UCSD-AML1 (cell line): ENCODE measurements at regions not wholly inside any gene's neighbourhood (a gene's known extent, or its start where the extent isn't known, plus 50 kb on each side); places are given as distances from the start of the nearest gene placed in this dataset.

ENCODE experiments used
- DNase-seq: peaks from one replicate; lab custom pipeline; 2025; ENCODE audit not compliant: unreplicated experiment; lab: John Stamatoyannopoulos, UW

DNA sequence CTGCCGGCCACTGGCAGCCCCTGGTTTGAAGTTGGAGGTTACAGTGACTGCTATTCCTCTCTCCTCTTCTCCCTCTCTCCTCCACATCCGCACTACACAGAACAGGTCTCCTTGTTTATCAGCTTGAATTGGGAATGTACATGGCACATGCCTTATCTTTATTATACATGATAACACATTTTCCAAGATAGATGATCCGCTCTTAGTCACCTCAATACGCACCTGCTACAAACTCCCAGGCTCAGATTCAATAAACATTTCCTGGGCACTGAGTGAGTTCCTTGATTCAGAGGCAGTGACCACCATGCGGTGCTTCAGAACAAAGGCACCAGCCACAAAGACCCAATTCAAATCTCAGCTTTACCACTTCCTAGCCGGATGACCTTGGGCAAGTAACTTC, 227.7 kb downstream of the TSHZ3 start:
- DNase-seq, result no peak

DNA sequence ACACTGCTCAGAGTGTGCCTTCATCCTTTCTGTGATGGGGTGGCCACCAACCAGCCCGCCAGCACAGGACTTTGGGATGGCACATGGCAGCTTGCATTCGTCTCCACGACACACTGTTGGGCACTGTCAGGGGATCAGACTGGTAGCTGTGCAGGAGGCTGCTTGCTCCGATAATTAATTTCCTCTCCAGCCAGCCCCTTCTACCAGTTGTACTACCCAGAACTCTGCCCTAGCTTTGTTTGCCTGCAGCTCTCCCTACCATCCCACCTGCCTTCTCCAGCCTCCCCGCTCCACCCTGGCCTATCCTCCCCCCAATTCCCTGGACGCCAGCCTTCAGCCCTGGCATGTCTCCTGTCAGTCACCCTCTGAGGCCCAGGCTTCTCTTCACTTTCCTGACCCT, 228.3 kb downstream of the TSHZ3 start:
- DNase-seq, result no peak

DNA sequence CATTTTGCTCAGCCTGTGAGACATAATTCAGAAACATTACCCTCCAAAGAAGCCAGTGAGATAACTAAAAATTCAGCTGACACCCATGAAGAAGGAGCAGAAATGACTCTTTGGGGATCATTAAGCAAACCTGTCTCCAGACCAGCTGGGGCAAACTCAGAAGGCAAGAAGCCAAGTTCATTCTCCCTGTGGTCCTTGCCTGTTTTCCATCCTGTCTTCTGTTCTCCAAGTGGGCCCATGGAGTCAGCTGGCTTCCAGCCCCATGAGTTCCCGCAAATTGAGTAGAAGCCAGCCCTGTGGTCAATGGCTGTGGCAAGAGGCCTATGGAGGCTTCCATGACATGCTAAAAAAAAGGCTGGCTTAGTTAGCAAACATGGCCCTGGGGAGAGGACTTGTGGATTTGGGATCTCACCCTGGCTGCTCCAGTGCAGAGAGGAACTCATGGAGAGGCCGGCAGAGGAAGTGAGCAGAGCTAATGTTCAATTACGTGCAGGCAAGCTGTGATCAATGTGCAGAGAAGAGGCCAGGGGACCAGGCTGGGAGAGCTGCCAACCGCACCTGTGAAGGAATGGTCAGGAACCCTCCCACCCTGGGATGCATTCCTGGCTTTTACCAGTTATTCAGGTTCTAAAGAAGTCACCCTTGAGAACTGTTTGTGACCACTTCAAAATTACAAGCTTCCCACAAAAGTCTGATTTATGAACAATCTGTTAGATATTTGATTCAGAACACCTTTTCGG, 229.1 kb downstream of the TSHZ3 start:
- no peak for DNase-seq

DNA sequence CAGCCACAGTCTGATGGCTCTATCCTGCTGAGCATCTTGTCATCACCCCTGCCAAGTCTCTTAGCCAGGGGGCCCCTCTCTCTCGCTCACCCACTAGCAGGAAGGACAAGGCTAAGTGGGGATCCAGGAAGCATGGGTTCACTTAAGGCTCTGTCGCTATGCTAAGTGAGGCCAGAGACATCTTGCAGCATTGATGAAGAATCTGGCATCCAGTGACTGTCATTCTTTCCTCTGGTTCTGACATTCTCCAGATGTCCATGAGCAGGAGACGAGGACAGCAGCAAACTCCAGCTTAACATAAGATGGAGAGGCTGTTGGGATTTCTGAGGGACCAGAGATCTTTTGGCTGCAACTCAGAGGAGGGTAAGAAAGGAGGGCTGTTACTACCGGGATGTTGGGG, 230.2 kb downstream of the TSHZ3 start:
- no peak for DNase-seq

DNA sequence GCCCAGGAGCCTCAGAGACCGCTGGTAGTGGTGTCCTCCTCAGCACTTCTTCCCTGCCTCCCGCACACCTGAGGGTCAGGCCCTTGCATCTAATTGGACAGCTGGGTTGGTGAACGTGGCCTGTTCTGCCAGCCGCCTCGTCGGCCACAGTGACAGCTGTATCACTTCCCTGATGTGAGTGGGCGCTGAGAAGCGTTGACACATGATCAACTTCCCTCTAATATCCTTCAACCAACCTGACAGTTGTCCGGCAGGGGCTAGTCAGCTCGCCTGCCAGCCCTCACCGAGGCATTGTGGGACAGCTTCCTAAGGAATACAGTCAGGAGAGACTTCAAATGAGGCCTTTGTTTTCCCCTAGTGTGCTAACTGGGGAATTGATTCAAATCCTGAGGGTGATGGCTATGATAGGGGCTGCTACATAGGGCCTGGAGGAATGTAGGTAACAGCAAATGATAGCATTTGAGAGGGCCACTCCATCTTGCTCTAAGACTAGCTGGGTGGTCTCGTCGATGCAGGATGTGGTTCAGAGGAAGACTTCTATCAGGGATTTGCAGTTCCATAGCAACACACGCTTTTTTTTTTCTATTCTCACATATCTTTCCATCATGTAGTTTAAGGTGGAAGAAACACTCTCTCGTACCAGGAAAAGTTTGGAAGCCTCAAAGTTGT, 230.8 kb downstream of the TSHZ3 start:
- peak; percentile 36 for DNase-seq

DNA sequence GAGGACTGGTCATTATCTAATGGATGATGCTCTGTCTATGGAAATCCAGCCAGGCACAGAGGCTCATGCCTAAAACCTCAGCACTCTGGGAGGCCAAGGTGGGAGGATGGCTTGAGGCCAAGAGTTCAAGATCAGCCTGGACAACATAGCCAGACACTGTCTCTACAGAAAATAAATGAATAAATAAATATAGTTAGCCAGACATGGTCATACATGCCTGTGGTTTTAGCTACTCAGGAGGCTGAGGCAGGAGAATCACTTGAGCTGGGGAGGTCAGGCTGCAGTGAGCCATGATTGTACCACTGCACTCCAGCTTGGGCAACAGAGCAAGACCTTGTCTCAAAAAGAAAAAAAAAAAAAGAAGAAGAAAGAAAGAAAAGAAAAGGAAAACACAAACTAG, 234.7 kb downstream of the TSHZ3 start:
- no peak for DNase-seq

DNA sequence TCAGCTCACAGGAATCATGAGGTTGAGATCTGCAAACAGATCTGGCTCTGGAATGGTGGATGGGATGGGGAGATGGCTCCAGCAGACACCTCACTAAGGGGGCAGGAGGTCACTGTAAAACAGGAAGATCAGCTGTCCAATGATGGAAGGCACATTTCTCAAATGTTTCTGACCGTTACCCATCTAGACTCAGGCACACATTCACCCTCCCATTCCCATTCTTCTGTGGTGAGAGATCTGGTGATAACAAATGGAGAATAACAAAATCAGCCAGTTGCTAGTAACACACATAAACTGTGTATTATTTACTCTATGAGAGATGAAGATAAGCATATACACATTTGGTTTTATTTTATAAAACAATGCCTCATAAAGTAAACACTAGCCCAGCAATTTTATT, 235.9 kb downstream of the TSHZ3 start:
- no peak for DNase-seq

DNA sequence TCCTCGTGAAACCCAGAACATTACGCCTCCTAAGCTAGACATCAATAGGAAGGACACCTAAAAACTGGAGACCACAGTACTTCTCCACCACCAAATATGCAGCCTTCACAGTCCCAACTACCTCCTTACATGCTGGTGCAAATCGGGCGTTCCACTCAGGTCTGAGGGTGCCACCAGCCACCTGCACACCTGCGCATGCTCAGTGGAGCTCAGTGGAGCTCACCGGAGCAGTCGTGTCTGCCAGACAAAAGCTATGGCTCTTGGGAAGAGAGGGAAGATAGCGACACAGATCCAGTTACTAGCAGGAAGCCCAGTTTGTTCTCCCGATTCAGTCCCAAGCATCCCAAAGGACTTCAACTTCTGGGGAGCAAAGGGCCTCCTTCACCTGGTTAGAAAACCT, 237.1 kb downstream of the TSHZ3 start:
- no peak for DNase-seq

DNA sequence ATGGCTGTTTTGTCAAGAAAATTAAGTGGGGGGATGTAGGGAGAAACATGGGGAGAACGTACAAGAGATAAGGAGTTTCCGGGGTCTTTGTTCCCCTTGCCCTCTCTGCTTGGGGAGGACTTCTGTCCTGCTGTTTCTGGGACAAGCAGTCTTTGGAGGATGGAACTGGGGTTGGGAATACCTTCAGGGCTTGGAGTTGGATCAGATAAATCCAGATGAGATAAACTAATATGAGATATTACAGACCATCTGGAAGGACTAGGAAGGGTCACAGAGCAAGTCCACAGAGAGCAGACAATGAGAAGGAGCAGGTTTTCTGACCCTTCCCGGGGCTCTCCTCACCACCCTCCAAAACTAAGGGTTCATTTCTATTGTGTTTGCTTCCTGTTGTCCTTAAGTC, 237.5 kb downstream of the TSHZ3 start:
- no peak for DNase-seq

DNA sequence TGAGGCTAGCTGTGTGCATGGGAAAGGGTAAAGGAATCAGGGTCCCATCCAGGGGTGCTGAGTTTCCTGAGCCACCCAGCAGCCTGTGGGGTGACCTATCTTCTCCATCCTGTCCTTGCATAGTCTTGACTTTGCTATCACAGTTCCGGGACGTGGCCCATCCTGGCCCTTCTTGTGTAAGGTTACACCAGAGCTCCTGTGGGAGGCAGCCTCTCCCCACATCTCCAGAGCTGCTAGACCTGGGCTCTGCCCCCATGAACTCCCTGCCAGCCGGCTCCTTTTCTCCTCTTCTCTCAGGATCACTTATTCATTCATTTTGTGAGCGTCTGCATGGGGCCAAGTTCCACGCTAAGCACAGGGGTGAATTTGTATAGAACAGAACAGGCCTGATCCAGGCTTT, 238.9 kb downstream of the TSHZ3 start:
- peak; percentile 49 for DNase-seq

DNA sequence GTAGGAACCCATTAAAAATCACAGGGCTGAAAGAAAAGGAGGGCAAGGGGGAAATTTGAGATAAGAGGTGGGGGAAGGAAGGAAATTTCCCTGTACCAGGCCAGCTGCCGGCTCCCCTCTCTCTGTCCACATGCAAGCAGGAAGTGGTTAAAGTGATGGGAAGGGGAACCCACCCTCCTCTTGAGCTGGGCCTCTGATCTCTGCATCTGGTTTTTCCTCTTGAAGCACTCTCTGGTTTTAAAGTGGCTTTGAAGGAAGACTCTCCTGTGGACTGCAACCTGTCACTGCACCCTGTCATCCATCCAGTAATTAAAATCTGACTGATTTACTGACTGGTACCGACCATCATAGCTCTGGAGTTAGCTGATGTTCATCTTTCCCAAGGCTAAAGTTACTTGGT, 239.6 kb downstream of the TSHZ3 start:
- DNase-seq, result peak; percentile 29

DNA sequence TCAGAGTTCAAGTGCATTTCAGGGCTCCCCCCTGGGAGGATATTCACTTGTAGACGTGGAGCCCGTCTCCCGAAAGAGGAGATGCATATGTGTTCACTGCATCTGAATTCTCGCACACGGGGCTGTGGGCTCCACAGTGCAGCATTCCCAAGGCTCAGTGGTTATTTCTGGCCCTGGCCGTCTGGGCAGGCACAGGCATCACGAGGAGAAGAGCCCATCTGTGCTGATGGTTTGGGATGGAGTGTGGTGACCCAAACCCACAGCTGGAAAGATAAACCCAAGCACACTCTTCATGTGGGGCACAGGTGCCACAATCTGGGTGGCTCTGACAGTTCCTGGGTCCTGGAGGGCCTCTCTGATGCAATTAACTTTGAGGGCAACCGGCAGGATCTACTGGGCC, 242.1 kb downstream of the TSHZ3 start:
- DNase-seq, result no peak

DNA sequence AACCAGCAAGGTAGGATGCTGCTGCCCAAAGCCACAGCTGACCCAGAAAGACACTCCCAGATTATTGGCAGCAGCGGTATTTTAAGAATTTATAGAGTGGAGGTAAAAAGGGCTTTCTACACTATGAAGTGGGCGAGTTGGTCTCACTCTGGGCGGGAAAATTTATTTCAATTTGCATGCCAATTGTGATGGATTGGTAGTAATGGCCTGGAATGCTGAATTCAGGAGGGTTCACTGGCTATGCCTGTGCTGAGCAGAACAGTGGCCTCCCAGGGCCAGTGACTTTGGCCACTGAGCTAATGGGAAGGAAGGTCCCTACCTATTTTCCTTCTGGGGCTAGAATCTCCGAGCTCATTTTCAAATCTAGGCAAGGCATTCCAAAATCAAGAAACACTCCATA, 243.5 kb downstream of the TSHZ3 start:
- no peak for DNase-seq

DNA sequence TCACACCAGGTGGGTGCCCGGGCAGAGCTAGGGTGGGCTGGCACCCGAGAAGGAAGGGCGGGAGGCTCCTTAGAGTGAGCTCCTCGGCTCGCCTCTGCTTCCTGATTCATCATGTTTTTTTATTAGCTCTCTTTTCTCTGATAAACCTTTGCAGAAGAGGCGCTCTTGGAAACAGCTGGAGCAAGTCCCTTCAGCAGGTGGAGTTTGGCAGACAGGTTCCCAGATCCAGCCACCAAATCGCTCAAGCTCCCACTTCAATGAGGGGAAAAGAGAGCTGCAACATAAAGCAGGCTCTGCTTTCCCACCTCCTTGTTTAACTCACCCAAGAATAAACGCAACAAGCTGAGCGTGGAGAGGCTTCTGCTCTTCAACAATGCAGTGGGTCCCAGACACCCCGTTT, 244.8 kb downstream of the TSHZ3 start:
- no peak for DNase-seq

DNA sequence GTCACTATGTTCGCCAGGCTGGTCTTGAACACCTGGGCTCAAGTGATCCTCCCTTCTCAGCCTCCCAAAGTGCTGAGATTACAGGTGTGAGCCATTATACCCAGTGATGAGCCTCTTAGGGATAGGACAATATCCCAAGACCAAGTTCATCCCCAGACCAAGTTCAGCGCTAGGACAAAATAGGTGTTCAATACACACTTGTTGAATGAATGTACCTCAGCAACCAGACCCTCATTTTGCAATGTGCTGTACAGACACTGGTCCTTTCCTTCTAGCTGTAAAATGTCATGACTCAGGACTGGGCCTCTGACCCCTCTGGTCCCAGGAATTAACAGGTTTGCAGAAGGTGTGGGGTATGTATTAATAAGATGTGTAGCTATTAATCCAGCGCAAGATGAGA, 246.0 kb downstream of the TSHZ3 start:
- no peak for DNase-seq

DNA sequence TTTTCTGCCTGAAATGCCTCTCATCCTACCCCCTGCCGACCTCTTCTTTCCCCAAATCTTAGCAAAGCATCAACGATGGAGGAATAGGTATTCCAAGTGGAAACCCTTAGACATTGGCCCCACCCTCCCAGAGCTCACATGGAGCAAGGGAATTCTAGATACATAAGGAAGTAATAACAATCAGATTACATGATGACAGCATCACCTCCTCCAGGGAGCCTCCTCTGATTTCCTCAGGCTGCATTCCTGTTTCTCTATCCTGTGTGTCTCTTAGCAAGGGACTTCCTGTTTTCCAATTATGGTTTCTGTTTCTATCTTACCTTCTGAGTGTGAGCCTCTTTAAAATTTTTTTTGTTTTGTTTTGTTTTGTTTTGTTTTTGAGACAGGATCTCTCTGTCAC, 246.6 kb downstream of the TSHZ3 start:
- no peak for DNase-seq

DNA sequence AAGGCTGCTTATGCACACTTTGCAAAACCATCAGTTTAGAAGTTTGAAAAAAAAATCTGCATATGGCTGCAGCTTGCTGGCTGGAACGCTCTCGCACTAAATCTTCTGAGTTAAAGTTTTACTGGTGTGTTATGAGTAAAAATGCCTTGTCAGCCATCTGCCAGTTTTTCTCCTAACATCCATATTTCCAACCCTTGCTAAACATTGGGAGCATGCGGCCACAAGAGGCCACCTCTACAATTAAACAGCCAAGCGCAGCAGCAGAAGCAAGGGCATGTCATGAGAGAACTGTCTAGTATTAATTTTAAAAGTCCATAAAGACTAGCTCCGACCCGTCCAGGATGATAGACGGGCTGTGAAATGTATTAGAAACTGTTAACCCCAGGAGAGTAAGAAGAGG, 248.3 kb downstream of the TSHZ3 start:
- no peak for DNase-seq

DNA sequence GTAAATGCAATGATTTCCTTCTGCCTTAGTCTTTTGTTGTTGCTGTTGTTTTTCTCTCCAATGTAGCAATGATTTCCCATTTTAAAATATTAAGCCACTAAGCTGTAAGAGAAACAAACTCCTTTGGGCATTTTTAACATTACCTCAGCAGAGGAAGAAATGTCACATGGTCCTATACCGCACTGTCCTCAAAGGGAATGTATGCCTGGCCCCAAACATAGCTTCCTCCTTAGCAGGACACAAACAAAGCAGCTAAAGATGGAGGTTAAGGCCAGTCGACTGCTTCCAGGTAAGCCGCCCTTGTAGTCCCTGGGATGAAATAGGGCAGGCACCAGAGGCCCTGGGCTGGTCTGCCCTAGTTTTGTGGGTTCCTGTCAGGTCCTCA, 249.0 kb downstream of the TSHZ3 start:
- no peak for DNase-seq

DNA sequence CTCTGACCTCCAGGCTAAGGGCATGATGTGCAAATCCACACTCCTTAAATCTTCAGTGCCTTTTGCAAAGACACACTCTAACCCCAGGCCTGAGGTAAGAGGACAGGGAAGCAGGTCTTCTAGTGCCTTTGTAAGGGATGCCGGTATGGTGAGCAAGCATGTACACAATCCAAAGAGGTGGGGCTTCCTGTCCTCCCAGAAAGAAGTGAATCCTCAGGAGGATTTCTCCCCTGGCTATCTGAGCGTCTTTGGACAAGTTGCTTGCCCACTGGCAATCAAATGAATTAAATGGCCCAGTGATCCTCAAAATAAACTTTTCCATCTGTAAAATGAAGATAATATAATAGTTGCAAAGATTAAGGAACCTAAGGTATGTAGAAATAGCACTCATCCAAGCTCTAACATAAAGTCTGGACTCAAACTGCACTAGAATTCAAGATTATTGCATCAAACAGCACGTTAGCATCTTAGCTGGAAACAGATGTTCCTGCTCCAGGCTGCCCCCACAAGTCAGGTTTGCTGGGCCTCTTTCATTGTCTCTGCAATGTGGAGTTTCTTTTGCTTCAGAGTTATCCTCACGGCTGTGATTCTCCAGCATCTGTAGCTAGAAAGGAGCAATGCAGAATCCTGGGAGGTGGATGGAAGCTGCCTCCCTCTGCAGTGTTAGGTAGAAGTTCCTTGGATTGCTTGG, 249.6 kb downstream of the TSHZ3 start:
- no peak for DNase-seq

DNA sequence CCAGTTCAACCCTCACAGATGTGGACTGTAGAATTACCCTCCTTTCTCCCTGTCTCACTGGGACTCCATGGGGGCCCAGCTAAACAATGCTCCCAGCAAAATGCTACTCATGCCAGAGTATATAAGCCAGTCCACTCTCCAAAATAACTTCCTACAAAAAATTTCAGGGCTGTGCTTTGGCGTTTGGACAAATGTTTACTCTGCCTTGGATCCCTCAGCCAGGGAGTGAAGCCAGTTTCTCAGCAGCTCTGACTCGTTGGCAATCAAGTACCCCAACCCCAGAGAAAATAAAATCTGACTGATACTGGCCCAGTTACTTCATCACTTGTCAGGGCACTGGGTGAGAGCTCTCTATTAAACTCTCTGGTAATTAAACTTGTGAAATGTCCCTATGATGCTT, 250.4 kb downstream of the TSHZ3 start:
- DNase-seq, result no peak

DNA sequence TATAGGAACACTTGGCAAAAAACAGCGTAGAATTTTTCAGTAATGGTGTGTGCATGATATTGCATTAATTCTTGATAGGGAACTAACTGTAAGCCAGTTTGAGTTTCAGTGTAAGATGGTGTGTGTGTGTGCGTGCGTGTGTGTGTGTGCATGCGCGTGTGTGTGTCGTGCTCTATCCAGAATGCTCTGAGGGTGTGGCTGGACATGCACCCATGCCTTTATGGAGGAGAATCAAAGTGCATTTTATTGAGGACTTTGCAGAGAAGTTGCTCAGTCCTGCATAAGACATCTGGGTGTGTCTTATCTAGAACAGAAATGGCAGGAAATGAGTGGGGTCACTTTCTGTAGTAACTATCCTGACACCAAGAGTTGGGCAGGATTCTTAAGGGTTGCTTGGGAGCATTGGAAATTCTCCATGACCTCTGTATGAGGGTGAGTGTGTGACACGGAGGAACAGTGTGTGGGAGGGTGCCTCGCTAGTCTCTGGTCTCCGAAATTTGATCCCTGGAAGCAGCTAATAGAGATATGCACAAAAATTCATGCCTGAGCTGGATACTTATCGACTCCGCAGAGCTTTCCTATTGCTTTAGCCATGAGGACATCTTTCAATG, 252.2 kb downstream of the TSHZ3 start:
- DNase-seq, result no peak
